Ovary (tissue), 3 donors: ENCODE measurements at regions not wholly inside any gene's neighbourhood (a gene's known extent, or its start where the extent isn't known, plus 50 kb on each side); places are given as distances from the start of the nearest gene placed in this dataset.

ENCODE experiments used
- POLR2A ChIP-seq: fragments of 450-650 bp; IDR thresholded peaks from one replicate; pipeline ENCODE4 v1.6.1; 2017; ENCODE audit warnings: antibody characterized with exemption, mild to moderate bottlenecking, moderate library complexity
- TF ChIP-seq, protein P1 (sequence below), 3 donors: fragments of 450-650 bp in 2 of 3; fragments of 200-600 bp in 1 of 3; IDR thresholded peaks; one replicate each; pipeline versions ENCODE4 v1.5.1 to v1.8.0; 2016 to 2022; ENCODE audit warnings: antibody characterized with exemption in 3 of 3, mild to moderate bottlenecking in 1 of 3
- donor health status: DM: no; HTN: no; CAD: no.

DNA sequence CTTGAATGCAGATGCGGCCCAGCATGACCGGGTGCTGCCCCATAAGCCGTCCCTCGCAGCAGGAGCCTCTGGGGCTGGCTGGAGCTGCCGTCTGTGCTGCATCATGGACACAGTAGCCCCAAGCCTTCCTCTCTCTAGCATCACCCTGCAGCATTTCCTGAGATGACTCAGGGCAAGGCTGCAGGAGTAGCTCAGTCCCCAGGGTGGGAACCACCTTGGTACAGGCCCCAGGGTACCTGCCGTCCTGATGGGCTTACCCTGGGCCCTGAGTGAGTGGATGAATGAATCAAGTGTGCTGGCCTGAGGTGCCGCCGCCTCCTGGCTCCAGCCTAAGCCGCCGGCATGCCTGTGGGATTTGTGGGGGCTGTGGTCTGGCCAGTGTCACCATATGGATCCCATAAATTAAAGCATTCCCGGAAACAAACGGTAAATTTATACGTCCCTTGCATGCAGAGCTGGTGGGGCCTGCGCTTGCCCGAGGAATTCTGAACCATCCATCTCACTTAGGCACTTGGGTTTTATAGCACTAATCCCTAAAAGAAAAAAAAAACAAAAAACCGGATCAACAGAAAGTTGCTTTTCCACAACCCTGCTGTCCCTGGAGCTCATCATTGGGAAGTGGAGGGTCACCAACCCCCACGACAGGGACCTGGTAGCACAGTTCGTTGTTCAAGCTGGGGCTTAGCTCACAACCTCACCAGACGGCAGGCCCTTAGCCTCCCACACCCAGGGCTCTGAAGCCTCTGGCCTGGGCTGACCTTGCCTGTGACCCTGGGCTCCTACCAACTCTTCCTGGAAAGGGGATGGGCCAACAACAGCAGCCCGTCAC, 242.6 kb upstream of the CIBAR2 start:
- TF ChIP-seq, protein P1, sequence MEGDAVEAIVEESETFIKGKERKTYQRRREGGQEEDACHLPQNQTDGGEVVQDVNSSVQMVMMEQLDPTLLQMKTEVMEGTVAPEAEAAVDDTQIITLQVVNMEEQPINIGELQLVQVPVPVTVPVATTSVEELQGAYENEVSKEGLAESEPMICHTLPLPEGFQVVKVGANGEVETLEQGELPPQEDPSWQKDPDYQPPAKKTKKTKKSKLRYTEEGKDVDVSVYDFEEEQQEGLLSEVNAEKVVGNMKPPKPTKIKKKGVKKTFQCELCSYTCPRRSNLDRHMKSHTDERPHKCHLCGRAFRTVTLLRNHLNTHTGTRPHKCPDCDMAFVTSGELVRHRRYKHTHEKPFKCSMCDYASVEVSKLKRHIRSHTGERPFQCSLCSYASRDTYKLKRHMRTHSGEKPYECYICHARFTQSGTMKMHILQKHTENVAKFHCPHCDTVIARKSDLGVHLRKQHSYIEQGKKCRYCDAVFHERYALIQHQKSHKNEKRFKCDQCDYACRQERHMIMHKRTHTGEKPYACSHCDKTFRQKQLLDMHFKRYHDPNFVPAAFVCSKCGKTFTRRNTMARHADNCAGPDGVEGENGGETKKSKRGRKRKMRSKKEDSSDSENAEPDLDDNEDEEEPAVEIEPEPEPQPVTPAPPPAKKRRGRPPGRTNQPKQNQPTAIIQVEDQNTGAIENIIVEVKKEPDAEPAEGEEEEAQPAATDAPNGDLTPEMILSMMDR (IDR thresholded peaks at IDR 0.05), result no peak
- no peak for TF ChIP-seq POLR2A
